Vagina (tissue), 2 donors: ENCODE measurements at regions not wholly inside any gene's neighbourhood (a gene's known extent, or its start where the extent isn't known, plus 50 kb on each side); places are given as distances from the start of the nearest gene placed in this dataset.
A peak's percentile ranks its signal among the peaks of the same experiment; 100 is the strongest.

Experiments used
- DNase-seq, 2 donors: peaks; one replicate each; pipeline ENCODE4 v3.0.0-alpha.2; 2017; ENCODE audit errors: extremely low spot score in 2 of 2
- H3K27ac ChIP-seq: fragments of 200-600 bp; sonication (generic); one replicate; pipeline ENCODE4 v1.5.1; 2019
- H3K27me3 ChIP-seq: fragments of 200-600 bp; sonication (generic); one replicate; pipeline ENCODE4 v1.5.1; 2019
- H3K36me3 ChIP-seq, 2 donors: fragments of 200-600 bp; sonication (generic); one replicate each; pipeline ENCODE4 v1.5.1; 2017 to 2019
- H3K4me1 ChIP-seq: fragments of 200-600 bp; sonication (generic); one replicate; pipeline ENCODE4 v1.5.1; 2019
- H3K4me3 ChIP-seq, 2 donors: fragments of 200-600 bp; sonication (generic); 1 replicate in 1 of 2; 2 replicates in 1 of 2; pipeline ENCODE4 v1.5.1; 2016 to 2019
- H3K9me3 ChIP-seq: fragments of 200-600 bp; sonication (generic); one replicate; pipeline ENCODE4 v1.5.1; 2019
- CTCF ChIP-seq, 3 experiments: fragments of 450-650 bp in 2 of 3; fragments of 200-600 bp in 1 of 3; sonication (generic) in 1 of 3; IDR thresholded peaks; one replicate each; pipeline ENCODE4 v1.5.1; 2017 to 2019; ENCODE audit warnings: antibody characterized with exemption in 3 of 3, mild to moderate bottlenecking in 2 of 3, moderate library complexity in 2 of 3
- POLR2A ChIP-seq, 2 donors: fragments of 450-650 bp; IDR thresholded peaks; one replicate each; pipeline ENCODE4 v1.6.1; 2017; ENCODE audit warnings: antibody characterized with exemption in 2 of 2, mild to moderate bottlenecking in 2 of 2, moderate library complexity in 2 of 2
- POLR2AphosphoS5 ChIP-seq, 2 donors: sonication (generic); formaldehyde crosslinking; IDR thresholded peaks; one replicate each; pipeline ENCODE4 v1.9.0; 2017; ENCODE audit warnings: antibody characterized with exemption in 2 of 2, mild to moderate bottlenecking in 2 of 2, low read depth in 1 of 2; ENCODE audit not compliant: insufficient read depth in 1 of 2
- intact Hi-C: fragments of 100-400 bp; cut with DNase I; formaldehyde crosslinking; loops from one replicate; pipeline ENCODE4 v1.15.1; 2023

- Histone ChIP-seq H3K9me3 (no peaks in the 10 kb centered on the region), H3K36me3 (no peaks in the 10 kb centered on the region), H3K4me1 (peaks cover 6% of the 10 kb centered on the region), H3K4me3 (no peak overlapping the region), H3K27ac (no peak overlapping the region), H3K27me3 (no peaks in the 10 kb centered on the region)
- intact Hi-C loops = no loop called here
- no peak for DNase-seq
- TF ChIP-seq CTCF (IDR thresholded peaks at IDR 0.05) (no peak), POLR2A (IDR thresholded peaks at IDR 0.05) (no peak), POLR2AphosphoS5 (IDR thresholded peaks at IDR 0.05; ENCODE audit: insufficient read depth in 1 of 2, low read depth in 1 of 2) (no peak)
Observed at GRCh38 chr2:145017149-145017548, 497.2 kb upstream of the ZEB2 start.

DNA sequence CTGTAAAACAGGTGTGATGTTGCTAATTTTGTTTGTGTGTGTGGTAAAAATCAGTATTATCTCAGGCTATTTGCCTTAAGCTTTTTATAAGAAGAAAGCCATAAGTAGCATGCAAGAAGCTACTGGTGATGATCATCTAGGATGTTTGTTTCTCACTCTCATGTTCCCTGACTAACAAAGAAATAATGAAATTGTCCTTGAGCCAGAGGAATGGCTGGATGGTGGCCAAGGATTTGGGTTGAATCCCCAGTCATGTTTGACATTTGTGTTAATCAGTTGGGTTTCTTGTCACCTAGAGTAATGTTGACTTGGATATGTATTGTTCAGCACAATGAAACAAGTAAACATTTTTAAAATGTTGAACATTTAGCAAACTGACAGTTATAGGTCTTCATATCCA is 496.8 kb upstream of the ZEB2 start:
- Histone ChIP-seq H3K27me3 (no peaks in the 10 kb centered on the region), H3K4me3 (no peak overlapping the region), H3K27ac (no peak overlapping the region), H3K9me3 (no peaks in the 10 kb centered on the region), H3K36me3 (no peaks in the 10 kb centered on the region), H3K4me1 (peaks cover 10% of the 10 kb centered on the region)
- DNase-seq = no peak
- intact Hi-C loops = no loop called here
- TF ChIP-seq CTCF (IDR thresholded peaks at IDR 0.05) (no peak), POLR2AphosphoS5 (IDR thresholded peaks at IDR 0.05; ENCODE audit: insufficient read depth in 1 of 2, low read depth in 1 of 2) (no peak), POLR2A (IDR thresholded peaks at IDR 0.05) (no peak)

- Histone ChIP-seq H3K27ac (no peak overlapping the region), H3K9me3 (no peaks in the 10 kb centered on the region), H3K4me1 (peaks cover 13% of the 10 kb centered on the region), H3K4me3 (no peak overlapping the region), H3K27me3 (no peaks in the 10 kb centered on the region), H3K36me3 (no peaks in the 10 kb centered on the region)
- no peak for TF ChIP-seq POLR2A (IDR thresholded peaks at IDR 0.05)
- no peak for TF ChIP-seq CTCF (IDR thresholded peaks at IDR 0.05)
- TF ChIP-seq POLR2AphosphoS5 (IDR thresholded peaks at IDR 0.05; ENCODE audit: insufficient read depth in 1 of 2, low read depth in 1 of 2) = no peak
- no peak for DNase-seq
- intact Hi-C loops = no loop called here
Observed at GRCh38 chr2:145015561-145015960, 495.6 kb upstream of the ZEB2 start.

- Histone ChIP-seq H3K36me3 (no peaks in the 10 kb centered on the region), H3K4me3 (no peak overlapping the region), H3K4me1 (peaks cover 13% of the 10 kb centered on the region), H3K27me3 (no peaks in the 10 kb centered on the region), H3K27ac (no peak overlapping the region), H3K9me3 (no peaks in the 10 kb centered on the region)
- intact Hi-C loops = no loop called here
- TF ChIP-seq POLR2AphosphoS5 (IDR thresholded peaks at IDR 0.05; ENCODE audit: insufficient read depth in 1 of 2, low read depth in 1 of 2) (no peak), CTCF (IDR thresholded peaks at IDR 0.05) (no peak), POLR2A (IDR thresholded peaks at IDR 0.05) (no peak)
- no peak for DNase-seq
Observed at GRCh38 chr2:145012806-145013205, 492.9 kb upstream of the ZEB2 start.

DNA sequence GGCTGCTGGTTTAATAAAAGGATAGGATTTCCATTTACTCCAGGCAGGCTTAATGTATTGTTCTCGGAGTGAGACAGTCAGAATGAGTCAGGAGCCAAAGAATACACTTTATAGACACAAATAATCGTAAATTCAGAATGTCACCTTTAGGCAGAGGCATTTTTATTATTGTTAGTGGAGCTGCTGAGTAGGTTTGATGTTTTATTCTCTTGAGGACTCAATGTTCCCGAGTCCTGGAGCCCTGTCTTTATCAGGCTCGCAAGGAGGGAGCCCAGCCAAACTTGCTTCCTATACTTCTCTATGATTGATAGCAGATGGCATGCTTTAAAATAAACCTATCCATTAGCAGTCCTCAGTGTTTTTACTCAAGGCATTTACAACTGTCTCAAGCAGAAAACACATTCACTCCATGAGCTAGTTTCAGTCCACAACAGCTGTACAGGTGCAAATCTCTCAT is 492.3 kb upstream of the ZEB2 start:
- TF ChIP-seq POLR2AphosphoS5 (IDR thresholded peaks at IDR 0.05; ENCODE audit: insufficient read depth in 1 of 2, low read depth in 1 of 2) (peak in 1 of 2 donors; percentile 81), POLR2A (IDR thresholded peaks at IDR 0.05) (no peak)
- intact Hi-C loops = no loop called here
- Histone ChIP-seq H3K27ac (no peak overlapping the region), H3K36me3 (no peaks in the 10 kb centered on the region), H3K9me3 (no peaks in the 10 kb centered on the region), H3K27me3 (no peaks in the 10 kb centered on the region), H3K4me3 (no peak overlapping the region), H3K4me1 (peaks cover 13% of the 10 kb centered on the region)
- DNase-seq = no peak
